ENCODE measurements at regions not wholly inside any gene's neighbourhood (a gene's known extent, or its start where the extent isn't known, plus 50 kb on each side); places are given as distances from the start of the nearest gene placed in this dataset.
"Not testable (repeated sequence)": the region's sequence is repeated elsewhere in the genome, so short reads cannot be mapped to it uniquely, and the experiment has no call there.

GRCh38 chr22:48486558-48486957, 1341.1 kb downstream of the BRD1 start:
- Histone ChIP-seq H3K9me3 (ENCODE audit: control insufficient read depth in 1 of 2, low read length in 2 of 2) (no peaks in the 10 kb centered on the region), H3K27ac (ENCODE audit: low read depth, low read length) (no peak overlapping the region), H3K27me3 (ENCODE audit: control insufficient read depth in 1 of 2, insufficient read depth in 2 of 2, low read length in 2 of 2) (peaks cover 13 to 17% of the 10 kb centered on the region in 2 donors), H3K4me3 (ENCODE audit: low read depth in 1 of 2, low read length in 2 of 2) (no peak overlapping the region), H3K36me3 (ENCODE audit: control insufficient read depth in 1 of 2, insufficient read depth in 2 of 2, low read length in 2 of 2) (no peaks in the 10 kb centered on the region), H3K9ac (ENCODE audit: low read depth in 1 of 2, low read length in 2 of 2) (no peak overlapping the region), H3K4me1 (ENCODE audit: control insufficient read depth in 1 of 2, insufficient read depth in 2 of 2, low read length in 2 of 2) (no peaks in the 10 kb centered on the region)

DNA sequence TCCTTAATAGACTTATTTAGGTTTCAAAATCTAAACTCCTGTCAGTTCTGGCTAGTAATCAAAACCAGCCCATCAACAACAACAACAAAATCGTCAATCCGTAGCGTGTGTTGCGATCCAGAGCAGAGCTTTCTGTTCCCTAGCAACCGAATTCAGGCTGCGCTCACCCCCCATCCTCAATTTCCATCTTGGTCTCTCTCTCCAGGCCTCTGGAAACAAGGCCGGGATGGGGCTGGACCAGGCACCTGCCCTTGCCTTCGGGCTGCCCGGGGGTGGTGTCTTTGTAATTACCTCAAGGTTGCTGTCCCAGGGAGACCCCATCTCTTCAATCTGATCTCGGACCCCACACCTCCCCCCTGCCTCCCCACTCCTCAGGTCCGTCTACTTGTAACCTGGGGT, 1341.5 kb downstream of the BRD1 start:
- Histone ChIP-seq H3K4me1 (ENCODE audit: control insufficient read depth in 1 of 2, insufficient read depth in 2 of 2, low read length in 2 of 2) (no peaks in the 10 kb centered on the region), H3K9ac (ENCODE audit: low read depth in 1 of 2, low read length in 2 of 2) (no peak overlapping the region), H3K27ac (ENCODE audit: low read depth, low read length) (no peak overlapping the region), H3K9me3 (ENCODE audit: control insufficient read depth in 1 of 2, low read length in 2 of 2) (no peaks in the 10 kb centered on the region), H3K4me3 (ENCODE audit: low read depth in 1 of 2, low read length in 2 of 2) (no peak overlapping the region), H3K27me3 (ENCODE audit: control insufficient read depth in 1 of 2, insufficient read depth in 2 of 2, low read length in 2 of 2) (peaks cover 8 to 13% of the 10 kb centered on the region in 2 donors), H3K36me3 (ENCODE audit: control insufficient read depth in 1 of 2, insufficient read depth in 2 of 2, low read length in 2 of 2) (no peaks in the 10 kb centered on the region)

DNA sequence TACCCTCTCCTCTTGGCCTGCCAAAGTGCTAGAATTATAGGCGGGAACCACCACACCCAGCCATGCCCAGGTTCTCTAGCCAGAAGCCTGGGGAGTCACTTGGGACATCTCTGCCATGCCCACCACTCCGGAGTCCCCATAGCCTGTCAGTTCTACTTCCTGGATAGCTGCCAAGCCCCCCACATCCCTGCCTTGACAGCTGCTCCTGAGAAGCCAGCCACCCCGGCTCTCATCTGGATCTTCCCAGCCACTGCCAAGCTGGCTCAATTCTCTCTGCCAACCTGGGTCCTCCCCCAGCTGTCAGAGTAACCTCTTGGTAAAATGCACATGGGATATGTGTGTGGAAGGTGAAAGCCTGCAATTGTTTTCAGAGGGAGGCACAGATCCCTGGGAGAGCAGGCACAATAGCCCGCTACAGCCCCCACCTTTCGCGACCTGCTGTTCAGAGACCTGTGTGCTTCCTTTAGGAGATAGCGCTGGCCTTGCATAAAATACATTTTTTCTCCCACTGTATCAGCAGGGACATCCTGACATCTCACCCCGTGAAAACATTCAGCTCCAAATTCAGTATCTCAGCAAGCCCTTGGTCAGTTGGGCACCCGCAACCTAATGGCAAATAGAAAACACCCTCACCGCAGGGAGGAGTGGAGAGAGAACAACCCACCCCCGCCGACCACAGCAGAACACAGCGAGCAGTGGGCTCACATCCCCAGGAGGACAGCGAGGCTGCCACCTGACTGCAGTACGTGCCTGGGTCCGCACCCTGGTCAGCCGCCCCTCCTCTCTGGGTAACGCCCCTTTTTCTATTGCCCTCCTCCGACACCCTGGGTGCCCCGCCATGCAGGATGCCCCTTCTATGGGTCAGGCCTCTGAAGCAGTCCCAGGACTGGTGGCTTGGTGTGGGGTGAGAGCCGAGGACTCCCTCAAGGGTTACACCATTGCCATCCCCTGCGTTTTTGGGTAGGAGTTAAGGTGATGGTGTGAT, 1342.2 kb downstream of the BRD1 start:
- no peak overlapping the region for H3K9ac ChIP-seq (ENCODE audit: low read depth in 1 of 2, low read length in 2 of 2)
- no peaks in the 10 kb centered on the region for H3K9me3 ChIP-seq (ENCODE audit: control insufficient read depth in 1 of 2, low read length in 2 of 2)
- no peak overlapping the region for H3K27ac ChIP-seq (ENCODE audit: low read depth, low read length)
- H3K4me1 ChIP-seq (ENCODE audit: control insufficient read depth in 1 of 2, insufficient read depth in 2 of 2, low read length in 2 of 2) = no peaks in the 10 kb centered on the region
- H3K27me3 ChIP-seq (ENCODE audit: control insufficient read depth in 1 of 2, insufficient read depth in 2 of 2, low read length in 2 of 2) = peaks cover 3 to 6% of the 10 kb centered on the region in 2 donors
- H3K36me3 ChIP-seq (ENCODE audit: control insufficient read depth in 1 of 2, insufficient read depth in 2 of 2, low read length in 2 of 2) = no peaks in the 10 kb centered on the region
- no peak overlapping the region for H3K4me3 ChIP-seq (ENCODE audit: low read depth in 1 of 2, low read length in 2 of 2)

GRCh38 chr22:48483764-48484528, 1343.7 kb downstream of the BRD1 start:
- H3K36me3 ChIP-seq (ENCODE audit: control insufficient read depth in 1 of 2, insufficient read depth in 2 of 2, low read length in 2 of 2) = no peaks in the 10 kb centered on the region
- H3K27ac ChIP-seq (ENCODE audit: low read depth, low read length) = no peak overlapping the region
- H3K27me3 ChIP-seq (ENCODE audit: control insufficient read depth in 1 of 2, insufficient read depth in 2 of 2, low read length in 2 of 2) = peaks cover 3 to 4% of the 10 kb centered on the region in 2 donors
- no peak overlapping the region for H3K9ac ChIP-seq (ENCODE audit: low read depth in 1 of 2, low read length in 2 of 2)
- no peaks in the 10 kb centered on the region for H3K4me1 ChIP-seq (ENCODE audit: control insufficient read depth in 1 of 2, insufficient read depth in 2 of 2, low read length in 2 of 2)
- no peak overlapping the region for H3K4me3 ChIP-seq (ENCODE audit: low read depth in 1 of 2, low read length in 2 of 2)
- no peaks in the 10 kb centered on the region for H3K9me3 ChIP-seq (ENCODE audit: control insufficient read depth in 1 of 2, low read length in 2 of 2)

DNA sequence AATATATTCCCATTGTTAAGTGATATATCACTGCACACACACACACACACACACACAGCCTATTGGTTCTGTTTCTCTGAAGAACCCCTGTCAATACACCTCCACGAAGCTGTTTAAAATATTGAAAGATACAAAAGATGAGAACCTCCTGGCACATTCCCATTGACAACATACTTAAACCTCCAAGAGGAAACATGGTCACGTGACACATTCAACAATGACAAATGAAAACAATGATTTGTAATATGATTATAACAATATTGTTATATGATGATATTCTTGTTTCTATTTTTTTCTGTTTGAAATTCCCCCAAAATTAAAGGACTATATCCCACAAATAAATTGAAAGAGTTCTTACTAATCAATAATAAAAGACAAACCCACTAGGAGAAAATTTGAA, 1344.9 kb downstream of the BRD1 start:
- no peaks in the 10 kb centered on the region for H3K4me1 ChIP-seq (ENCODE audit: control insufficient read depth in 1 of 2, insufficient read depth in 2 of 2, low read length in 2 of 2)
- peaks cover 0 to 4% of the 10 kb centered on the region in 2 donors for H3K27me3 ChIP-seq (ENCODE audit: control insufficient read depth in 1 of 2, insufficient read depth in 2 of 2, low read length in 2 of 2)
- H3K9me3 ChIP-seq (ENCODE audit: control insufficient read depth in 1 of 2, low read length in 2 of 2) = no peaks in the 10 kb centered on the region
- no peak overlapping the region for H3K27ac ChIP-seq (ENCODE audit: low read depth, low read length)
- H3K4me3 ChIP-seq (ENCODE audit: low read depth in 1 of 2, low read length in 2 of 2) = no peak overlapping the region
- H3K36me3 ChIP-seq (ENCODE audit: control insufficient read depth in 1 of 2, insufficient read depth in 2 of 2, low read length in 2 of 2) = no peaks in the 10 kb centered on the region
- no peak overlapping the region for H3K9ac ChIP-seq (ENCODE audit: low read depth in 1 of 2, low read length in 2 of 2)

DNA sequence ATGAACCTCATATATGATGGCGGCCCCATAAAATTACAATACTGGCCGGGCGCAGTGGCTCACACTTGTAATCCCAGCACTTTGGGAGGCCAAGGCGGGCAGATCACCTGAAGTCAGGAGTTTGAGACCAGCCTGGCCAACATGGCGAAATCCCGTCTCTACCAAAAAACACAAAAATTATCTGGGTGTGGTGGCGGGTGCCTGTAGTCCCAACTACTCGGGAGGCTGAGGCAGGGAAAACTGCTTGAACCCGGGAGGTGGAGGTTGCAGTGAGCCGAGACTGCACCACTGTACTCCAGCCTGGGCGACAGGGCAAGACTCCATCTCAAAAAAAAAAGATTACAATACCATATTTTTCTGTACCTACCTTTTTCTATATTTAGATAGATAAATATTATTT, 1345.5 kb downstream of the BRD1 start:
- H3K27me3 ChIP-seq (ENCODE audit: control insufficient read depth in 1 of 2, insufficient read depth in 2 of 2, low read length in 2 of 2); H3K36me3 ChIP-seq (ENCODE audit: control insufficient read depth in 1 of 2, insufficient read depth in 2 of 2, low read length in 2 of 2); H3K4me3 ChIP-seq (ENCODE audit: low read depth in 1 of 2, low read length in 2 of 2); H3K9ac ChIP-seq (ENCODE audit: low read depth in 1 of 2, low read length in 2 of 2); H3K4me1 ChIP-seq (ENCODE audit: control insufficient read depth in 1 of 2, insufficient read depth in 2 of 2, low read length in 2 of 2); H3K27ac ChIP-seq (ENCODE audit: low read depth, low read length); H3K9me3 ChIP-seq (ENCODE audit: control insufficient read depth in 1 of 2, low read length in 2 of 2): not testable (repeated sequence)

DNA sequence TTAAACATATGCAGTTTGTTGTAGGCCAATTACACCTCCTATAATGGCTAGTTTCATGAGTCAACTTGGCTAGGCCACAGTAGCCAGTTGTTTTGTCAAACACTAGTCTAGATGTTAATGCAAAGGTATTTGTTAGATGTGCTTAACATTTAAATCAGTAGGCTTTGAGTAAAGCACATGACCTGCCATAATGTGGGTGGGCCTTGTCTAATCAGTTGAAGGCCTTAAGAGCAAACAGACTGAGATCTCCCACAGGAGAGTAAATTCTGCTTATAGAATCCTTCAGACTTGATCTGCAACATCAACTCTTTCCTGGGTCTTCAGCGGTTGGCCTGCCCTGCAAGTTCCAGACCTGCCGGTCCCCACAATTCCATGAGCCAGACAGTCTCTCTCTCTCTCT, 1345.9 kb downstream of the BRD1 start:
- H3K27ac ChIP-seq (ENCODE audit: low read depth, low read length) = no peak overlapping the region
- H3K36me3 ChIP-seq (ENCODE audit: control insufficient read depth in 1 of 2, insufficient read depth in 2 of 2, low read length in 2 of 2) = no peaks in the 10 kb centered on the region
- no peaks in the 10 kb centered on the region for H3K4me1 ChIP-seq (ENCODE audit: control insufficient read depth in 1 of 2, insufficient read depth in 2 of 2, low read length in 2 of 2)
- no peaks in the 10 kb centered on the region for H3K9me3 ChIP-seq (ENCODE audit: control insufficient read depth in 1 of 2, low read length in 2 of 2)
- no peak overlapping the region for H3K9ac ChIP-seq (ENCODE audit: low read depth in 1 of 2, low read length in 2 of 2)
- no peaks in the 10 kb centered on the region for H3K27me3 ChIP-seq (ENCODE audit: control insufficient read depth in 1 of 2, insufficient read depth in 2 of 2, low read length in 2 of 2)
- H3K4me3 ChIP-seq (ENCODE audit: low read depth in 1 of 2, low read length in 2 of 2) = no peak overlapping the region

DNA sequence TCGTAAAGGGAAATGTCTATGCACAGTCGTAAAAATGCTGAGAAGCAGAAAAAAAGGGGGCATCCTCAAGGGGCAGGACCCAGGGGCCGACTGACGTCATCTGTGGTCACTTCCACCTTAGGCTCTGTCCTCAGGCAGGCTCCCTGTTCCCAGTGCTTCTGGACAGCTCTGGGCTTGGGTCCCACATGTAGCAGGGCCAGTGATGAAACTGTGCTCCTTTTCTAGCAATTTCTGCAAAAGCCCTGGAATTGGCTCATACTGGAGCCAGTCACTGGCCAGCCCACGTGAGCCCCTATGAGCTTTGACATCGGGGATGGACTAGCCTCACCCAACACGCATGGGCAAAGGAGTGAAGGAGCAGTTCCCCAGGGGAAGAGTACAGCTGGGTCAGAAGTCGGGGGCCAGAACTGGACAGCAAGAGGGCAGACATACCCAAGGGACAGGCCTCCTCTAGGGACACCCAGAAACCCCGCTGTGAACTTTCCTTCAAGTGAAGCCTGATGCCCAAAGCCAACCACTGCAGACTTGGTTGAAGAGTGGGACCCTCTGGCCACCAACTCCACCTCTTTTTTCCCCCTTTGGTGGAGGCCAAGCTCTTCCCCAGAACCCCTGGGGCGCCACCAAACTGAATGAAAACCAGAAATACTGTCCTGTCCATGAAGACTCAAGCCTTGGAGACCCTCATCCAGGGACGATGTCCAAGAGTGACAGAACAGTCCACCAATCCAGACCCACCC, 1349.0 kb downstream of the BRD1 start:
- H3K27ac ChIP-seq (ENCODE audit: low read depth, low read length) = no peak overlapping the region
- no peak overlapping the region for H3K9ac ChIP-seq (ENCODE audit: low read depth in 1 of 2, low read length in 2 of 2)
- H3K9me3 ChIP-seq (ENCODE audit: control insufficient read depth in 1 of 2, low read length in 2 of 2) = no peaks in the 10 kb centered on the region
- H3K36me3 ChIP-seq (ENCODE audit: control insufficient read depth in 1 of 2, insufficient read depth in 2 of 2, low read length in 2 of 2) = no peaks in the 10 kb centered on the region
- no peaks in the 10 kb centered on the region for H3K27me3 ChIP-seq (ENCODE audit: control insufficient read depth in 1 of 2, insufficient read depth in 2 of 2, low read length in 2 of 2)
- no peak overlapping the region for H3K4me3 ChIP-seq (ENCODE audit: low read depth in 1 of 2, low read length in 2 of 2)
- no peaks in the 10 kb centered on the region for H3K4me1 ChIP-seq (ENCODE audit: control insufficient read depth in 1 of 2, insufficient read depth in 2 of 2, low read length in 2 of 2)

GRCh38 chr22:48478124-48478523, 1349.5 kb downstream of the BRD1 start:
- no peak overlapping the region for H3K27ac ChIP-seq (ENCODE audit: low read depth, low read length)

More at GRCh38 chr22:48478124-48478523, 1349.5 kb downstream of the BRD1 start:
- H3K9ac ChIP-seq (ENCODE audit: low read depth in 1 of 2, low read length in 2 of 2) = no peak overlapping the region
- H3K9me3 ChIP-seq (ENCODE audit: control insufficient read depth in 1 of 2, low read length in 2 of 2) = no peaks in the 10 kb centered on the region
- no peak overlapping the region for H3K4me3 ChIP-seq (ENCODE audit: low read depth in 1 of 2, low read length in 2 of 2)
- no peaks in the 10 kb centered on the region for H3K27me3 ChIP-seq (ENCODE audit: control insufficient read depth in 1 of 2, insufficient read depth in 2 of 2, low read length in 2 of 2)
- H3K36me3 ChIP-seq (ENCODE audit: control insufficient read depth in 1 of 2, insufficient read depth in 2 of 2, low read length in 2 of 2) = no peaks in the 10 kb centered on the region
- H3K4me1 ChIP-seq (ENCODE audit: control insufficient read depth in 1 of 2, insufficient read depth in 2 of 2, low read length in 2 of 2) = no peaks in the 10 kb centered on the region

Measured in duodenal mucosa (tissue), 2 donors.